IPS-18a (cell line): ENCODE measurements at regions not wholly inside any gene's neighbourhood (a gene's known extent, or its start where the extent isn't known, plus 50 kb on each side); places are given as distances from the start of the nearest gene placed in this dataset.
"Not testable (repeated sequence)": the region's sequence is repeated elsewhere in the genome, so short reads cannot be mapped to it uniquely, and the experiment has no call there.

Experiments
- H3K27ac ChIP-seq: one replicate; pipeline ENCODE4 v1.5.1; 2013; ENCODE audit warnings: low read length
- H3K27me3 ChIP-seq: one replicate; pipeline ENCODE4 v1.6.1; 2013; ENCODE audit warnings: mild to moderate bottlenecking, low read length; ENCODE audit not compliant: control insufficient read depth, insufficient read depth
- H3K36me3 ChIP-seq: one replicate; pipeline ENCODE4 v1.6.1; 2013; ENCODE audit warnings: low read depth, low read length; ENCODE audit not compliant: control insufficient read depth
- H3K4me1 ChIP-seq: one replicate; pipeline ENCODE4 v1.6.1; 2013; ENCODE audit warnings: low read depth, low read length; ENCODE audit not compliant: control insufficient read depth
- H3K4me3 ChIP-seq: one replicate; pipeline ENCODE4 v1.5.1; 2013; ENCODE audit warnings: low read length
- H3K9ac ChIP-seq: one replicate; pipeline ENCODE4 v1.6.1; 2013; ENCODE audit warnings: mild to moderate bottlenecking, low read length, moderate library complexity
- H3K9me3 ChIP-seq: one replicate; pipeline ENCODE4 v1.6.1; 2013; ENCODE audit warnings: low read depth, low read length; ENCODE audit not compliant: control insufficient read depth

DNA sequence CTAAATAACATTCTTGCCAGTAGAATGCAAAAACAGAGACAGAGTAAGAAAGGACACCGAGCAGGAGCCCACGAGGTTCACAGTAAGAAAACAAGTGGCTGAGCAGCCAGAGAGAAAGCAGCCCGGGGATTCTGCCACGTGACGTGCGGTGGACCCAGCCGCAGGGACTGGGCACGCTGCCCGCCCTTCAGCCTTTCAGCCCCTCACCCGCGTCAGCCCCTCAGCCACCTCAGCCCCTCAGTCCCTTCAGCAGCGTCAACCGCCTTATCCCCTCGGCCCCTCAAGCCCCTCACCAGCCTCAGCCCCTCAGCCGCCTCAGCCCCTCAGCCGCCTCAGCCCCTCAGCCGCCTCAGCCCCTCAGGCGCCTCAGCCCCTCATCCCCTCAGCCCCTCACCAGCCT, 1532.2 kb downstream of the REEP3 start:
- not testable (repeated sequence) for H3K9ac ChIP-seq, H3K9me3 ChIP-seq, H3K36me3 ChIP-seq, H3K4me1 ChIP-seq, H3K27me3 ChIP-seq, H3K4me3 ChIP-seq, H3K27ac ChIP-seq

DNA sequence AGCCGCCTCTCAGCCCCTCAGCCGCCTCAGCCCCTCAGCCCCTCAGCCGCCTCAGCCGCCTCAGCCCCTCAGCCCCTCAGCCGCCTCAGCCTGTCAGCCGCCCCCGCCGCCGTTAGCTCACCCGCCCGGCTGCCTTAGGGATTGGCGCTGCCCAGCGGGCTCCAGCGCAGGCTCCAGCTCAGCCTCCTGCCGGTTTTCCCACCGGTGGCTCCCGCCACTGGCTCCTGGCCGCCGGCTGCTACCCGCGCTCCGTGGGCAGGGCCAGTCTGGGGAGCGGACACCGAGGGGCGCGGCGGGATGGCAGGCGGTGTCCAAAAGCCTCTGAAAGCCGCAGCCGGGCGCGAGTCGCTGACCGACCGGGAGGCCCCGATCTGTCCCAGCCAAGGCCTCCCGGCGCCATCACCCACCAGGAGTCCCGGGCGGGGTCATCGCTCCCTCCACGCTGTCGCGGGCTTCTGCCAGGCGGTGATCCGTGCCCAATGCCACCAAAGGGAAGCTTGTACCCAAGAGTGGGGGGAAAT, 1532.7 kb downstream of the REEP3 start:
- not testable (repeated sequence) for H3K36me3 ChIP-seq, H3K4me3 ChIP-seq, H3K4me1 ChIP-seq, H3K9ac ChIP-seq, H3K27me3 ChIP-seq, H3K9me3 ChIP-seq, H3K27ac ChIP-seq

DNA sequence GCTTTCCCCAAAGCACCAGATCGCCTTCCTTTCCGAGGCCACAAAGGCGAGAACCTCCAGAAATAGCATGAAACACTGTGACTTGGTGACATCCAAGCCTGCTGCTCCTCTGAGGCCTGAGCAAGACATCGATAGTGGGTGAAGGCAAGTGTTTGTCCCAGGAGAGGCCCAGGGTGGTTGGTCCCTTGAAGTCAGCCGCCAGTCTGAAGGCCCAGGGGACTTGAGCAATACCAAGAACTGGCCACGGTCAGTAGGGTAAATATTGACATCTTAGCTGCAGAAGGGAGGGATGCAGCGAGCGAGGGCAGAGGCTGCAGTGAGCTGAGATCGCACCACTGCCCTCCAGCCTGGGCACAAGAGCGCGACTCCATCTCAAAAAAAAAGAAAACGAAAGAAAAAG, 1533.5 kb downstream of the REEP3 start:
- not testable (repeated sequence) for H3K4me3 ChIP-seq, H3K9me3 ChIP-seq

DNA sequence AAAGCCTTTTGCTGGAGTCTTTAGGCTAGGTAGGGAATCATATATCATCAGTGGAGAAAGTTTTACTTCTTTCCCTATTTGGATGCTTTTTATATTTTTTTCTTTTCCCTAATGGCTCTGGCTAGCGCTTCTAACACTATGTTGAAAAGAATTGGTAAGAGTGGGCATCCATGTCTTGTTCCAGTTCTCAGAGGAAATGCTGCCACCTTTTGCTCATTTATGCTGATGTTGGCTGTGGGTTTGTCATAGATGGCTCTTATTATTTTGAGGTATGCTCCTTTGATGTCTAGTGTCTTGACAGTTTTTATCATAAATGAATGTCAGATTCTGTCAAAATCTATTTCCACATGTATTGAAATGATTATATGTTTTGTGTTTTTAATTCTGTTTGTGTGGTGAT, 1544.1 kb downstream of the REEP3 start:
- H3K27ac ChIP-seq: no peak overlapping the region
- no peaks in the 10 kb centered on the region for H3K4me1 ChIP-seq
- no peak overlapping the region for H3K4me3 ChIP-seq
- no peaks in the 10 kb centered on the region for H3K36me3 ChIP-seq
- no peak overlapping the region for H3K9ac ChIP-seq
- no peaks in the 10 kb centered on the region for H3K27me3 ChIP-seq
- H3K9me3 ChIP-seq: no peaks in the 10 kb centered on the region

More for the DNA sequence above, 1533.5 kb downstream of the REEP3 start:
- not testable (repeated sequence) for H3K36me3 ChIP-seq, H3K9ac ChIP-seq, H3K4me1 ChIP-seq, H3K27me3 ChIP-seq, H3K27ac ChIP-seq

DNA sequence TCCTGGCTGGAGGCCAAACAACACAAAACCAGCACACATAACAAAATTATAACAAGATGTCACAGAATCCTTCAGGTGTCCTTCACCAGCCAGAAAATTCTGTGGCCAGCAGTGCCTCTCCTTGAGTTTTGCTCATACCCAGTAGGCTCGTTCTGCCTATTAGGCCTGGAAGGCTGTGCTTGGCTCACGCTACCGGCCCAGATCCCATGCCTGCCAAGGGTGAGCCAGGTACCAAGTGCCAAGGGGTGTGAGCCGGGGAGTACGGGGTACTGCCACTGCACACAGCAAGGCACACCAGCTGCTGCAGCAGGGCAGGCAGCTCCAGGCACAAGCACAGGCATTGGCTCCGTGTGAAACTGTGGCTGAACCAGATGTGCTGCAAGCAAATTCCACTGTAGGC, 1562.0 kb downstream of the REEP3 start:
- no peak overlapping the region for H3K27ac ChIP-seq
- H3K9ac ChIP-seq: no peak overlapping the region
- H3K36me3 ChIP-seq: no peaks in the 10 kb centered on the region
- H3K9me3 ChIP-seq: peaks cover 12% of the 10 kb centered on the region
- H3K4me1 ChIP-seq: no peaks in the 10 kb centered on the region
- H3K4me3 ChIP-seq: no peak overlapping the region
- H3K27me3 ChIP-seq: no peaks in the 10 kb centered on the region

DNA sequence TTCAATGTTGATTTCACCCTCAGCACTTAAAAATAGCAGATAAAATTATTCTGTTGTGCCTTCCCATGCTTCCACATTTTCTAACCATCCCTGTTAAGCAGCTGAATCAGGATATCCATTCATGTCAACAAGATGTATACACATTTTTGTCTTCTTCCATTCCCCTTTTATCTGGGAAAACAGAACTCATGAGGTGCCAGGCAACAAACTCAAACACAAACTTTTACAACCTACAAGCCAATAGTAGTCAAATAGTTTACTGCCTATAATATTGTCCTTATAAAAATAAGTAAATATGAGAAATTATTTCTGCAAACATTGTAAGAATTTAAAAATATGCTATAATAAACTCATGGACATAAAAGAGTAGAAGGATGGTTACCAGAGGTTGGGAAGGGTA, 1569.8 kb downstream of the REEP3 start:
- Histone ChIP-seq H3K36me3 (no peaks in the 10 kb centered on the region), H3K27ac (no peak overlapping the region), H3K4me1 (no peaks in the 10 kb centered on the region), H3K4me3 (no peak overlapping the region), H3K27me3 (no peaks in the 10 kb centered on the region), H3K9me3 (no peaks in the 10 kb centered on the region), H3K9ac (no peak overlapping the region)

DNA sequence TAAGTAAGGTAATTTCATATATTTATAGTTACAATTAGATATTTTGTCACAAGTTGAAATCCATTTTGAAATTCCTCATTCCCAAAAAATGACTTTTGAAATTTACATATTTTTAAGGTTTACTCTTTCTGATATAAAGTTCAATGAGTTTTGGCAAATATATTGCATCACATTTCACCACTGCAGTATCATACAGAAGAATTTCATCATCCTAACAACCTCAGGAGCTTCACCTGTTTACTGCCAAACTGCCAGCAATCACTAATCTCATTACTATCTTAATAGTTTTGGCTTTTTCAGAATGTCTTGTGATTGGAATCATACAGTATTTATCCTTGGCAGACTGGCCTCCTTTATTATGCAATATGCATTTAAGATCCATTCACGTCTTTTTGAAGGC, 1578.9 kb downstream of the REEP3 start:
- Histone ChIP-seq H3K4me3 (no peak overlapping the region), H3K36me3 (no peaks in the 10 kb centered on the region), H3K9ac (no peak overlapping the region), H3K4me1 (no peaks in the 10 kb centered on the region), H3K27me3 (no peaks in the 10 kb centered on the region), H3K9me3 (peaks cover 4% of the 10 kb centered on the region), H3K27ac (no peak overlapping the region)

DNA sequence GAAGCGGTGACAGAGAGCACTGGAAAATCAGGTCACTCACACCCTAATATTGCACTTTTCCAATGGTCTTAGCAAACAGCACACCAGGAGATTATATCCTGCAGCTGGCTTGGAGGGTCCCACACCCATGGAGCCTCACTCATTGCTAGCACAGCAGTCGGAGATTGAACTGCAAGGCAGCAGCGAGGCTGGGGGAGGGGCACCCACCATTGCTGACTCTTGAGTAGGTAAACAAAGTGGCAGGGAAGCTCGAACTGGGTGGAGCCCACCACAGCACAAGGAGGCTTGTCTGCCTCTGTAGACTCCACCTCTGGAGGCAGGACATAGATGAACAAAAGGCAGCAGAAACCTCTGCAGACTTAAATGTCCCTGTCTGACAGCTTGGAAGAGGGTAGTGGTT, 1579.7 kb downstream of the REEP3 start:
- H3K36me3 ChIP-seq, H3K27me3 ChIP-seq, H3K9me3 ChIP-seq, H3K4me1 ChIP-seq, H3K9ac ChIP-seq, H3K27ac ChIP-seq, H3K4me3 ChIP-seq: not testable (repeated sequence)

DNA sequence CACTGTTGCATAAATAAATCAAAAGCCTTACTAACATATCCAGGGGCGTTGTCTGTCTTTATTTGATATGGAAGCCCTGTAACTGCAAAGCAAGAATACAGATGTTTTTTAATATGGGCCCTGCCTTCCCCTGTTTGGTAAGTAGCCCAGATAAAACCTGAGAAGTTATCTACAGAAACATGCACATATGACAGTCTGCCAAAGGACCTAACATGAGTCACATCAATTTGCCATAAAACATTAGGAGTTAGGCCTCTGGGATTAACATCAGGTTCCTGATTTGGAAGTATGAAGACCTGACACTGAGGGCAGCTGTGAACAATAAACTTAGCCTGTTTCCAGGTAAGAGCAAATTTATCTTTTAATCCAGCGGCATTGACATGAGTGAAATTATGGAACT, 1588.8 kb downstream of the REEP3 start:
- H3K9ac ChIP-seq: no peak overlapping the region
- no peak overlapping the region for H3K27ac ChIP-seq
- no peaks in the 10 kb centered on the region for H3K9me3 ChIP-seq
- no peaks in the 10 kb centered on the region for H3K36me3 ChIP-seq
- H3K27me3 ChIP-seq: no peaks in the 10 kb centered on the region
- H3K4me3 ChIP-seq: no peak overlapping the region
- no peaks in the 10 kb centered on the region for H3K4me1 ChIP-seq

DNA sequence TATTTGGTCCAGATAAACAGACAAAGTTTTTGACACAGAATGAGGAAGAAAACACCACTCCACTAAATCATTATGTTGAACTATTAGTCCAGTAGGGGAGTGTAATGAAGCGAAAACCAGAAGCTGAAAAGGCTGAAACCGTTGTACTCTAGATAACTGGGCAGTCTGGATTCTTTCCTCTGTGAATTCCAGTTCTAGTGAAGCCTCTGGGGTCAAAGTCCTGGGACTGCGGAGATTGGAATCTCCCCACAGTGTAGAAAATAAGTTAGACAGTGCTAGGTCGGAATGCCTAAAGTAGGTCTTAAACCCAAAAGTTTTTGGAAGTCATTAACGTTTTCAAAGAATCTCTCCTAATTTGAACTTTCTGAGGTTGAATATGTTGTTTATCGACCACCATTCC, 1589.9 kb downstream of the REEP3 start:
- not testable (repeated sequence) for H3K4me3 ChIP-seq, H3K4me1 ChIP-seq, H3K36me3 ChIP-seq, H3K27ac ChIP-seq, H3K27me3 ChIP-seq, H3K9me3 ChIP-seq, H3K9ac ChIP-seq

DNA sequence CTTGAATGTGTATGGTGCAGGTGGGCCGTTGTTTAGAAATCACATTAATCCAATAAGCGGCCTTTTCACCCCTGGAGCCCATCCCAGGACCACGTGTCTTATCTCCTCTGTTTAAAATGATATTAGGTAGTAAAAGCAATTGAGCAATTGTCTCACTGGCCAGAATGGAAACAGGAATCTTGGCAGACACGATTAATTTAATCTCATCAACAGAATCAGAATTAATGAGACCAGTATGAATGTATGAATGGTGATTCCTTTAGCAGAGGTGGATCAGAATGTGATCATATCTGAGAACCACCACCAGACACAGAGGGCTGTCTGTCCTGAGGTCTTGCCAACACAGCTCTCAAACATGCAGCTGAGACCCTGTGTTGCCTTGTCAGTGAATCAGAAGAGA, 1591.4 kb downstream of the REEP3 start:
- Histone ChIP-seq H3K27ac (no peak overlapping the region), H3K36me3 (no peaks in the 10 kb centered on the region), H3K9me3 (no peaks in the 10 kb centered on the region), H3K4me1 (no peaks in the 10 kb centered on the region), H3K4me3 (no peak overlapping the region), H3K27me3 (no peaks in the 10 kb centered on the region), H3K9ac (no peak overlapping the region)

DNA sequence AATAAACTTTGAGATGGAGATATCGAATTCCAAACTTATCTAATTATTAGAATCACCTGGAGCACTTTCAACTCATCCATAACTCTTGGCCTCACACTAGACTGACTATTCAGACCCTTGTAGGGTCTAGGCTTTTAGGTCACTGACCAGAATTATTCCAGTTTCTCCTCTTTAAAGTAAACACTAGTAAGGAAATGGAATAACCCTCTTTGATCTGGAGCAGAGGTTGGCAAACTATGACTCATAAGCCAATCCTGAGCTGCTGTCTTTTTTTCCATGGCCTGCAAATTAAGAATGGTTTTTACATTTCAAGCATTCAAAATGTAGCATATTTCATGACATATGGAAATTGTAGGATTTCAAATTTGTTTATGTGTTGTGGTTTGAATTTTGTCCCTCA, 1601.9 kb downstream of the REEP3 start:
- H3K27me3 ChIP-seq: no peaks in the 10 kb centered on the region
- H3K4me1 ChIP-seq: no peaks in the 10 kb centered on the region
- H3K9me3 ChIP-seq: no peaks in the 10 kb centered on the region
- no peak overlapping the region for H3K27ac ChIP-seq
- H3K4me3 ChIP-seq: no peak overlapping the region
- H3K9ac ChIP-seq: no peak overlapping the region
- H3K36me3 ChIP-seq: no peaks in the 10 kb centered on the region
